ENCODE measurements at regions not wholly inside any gene's neighbourhood (a gene's known extent, or its start where the extent isn't known, plus 50 kb on each side); places are given as distances from the start of the nearest gene placed in this dataset.

DNA sequence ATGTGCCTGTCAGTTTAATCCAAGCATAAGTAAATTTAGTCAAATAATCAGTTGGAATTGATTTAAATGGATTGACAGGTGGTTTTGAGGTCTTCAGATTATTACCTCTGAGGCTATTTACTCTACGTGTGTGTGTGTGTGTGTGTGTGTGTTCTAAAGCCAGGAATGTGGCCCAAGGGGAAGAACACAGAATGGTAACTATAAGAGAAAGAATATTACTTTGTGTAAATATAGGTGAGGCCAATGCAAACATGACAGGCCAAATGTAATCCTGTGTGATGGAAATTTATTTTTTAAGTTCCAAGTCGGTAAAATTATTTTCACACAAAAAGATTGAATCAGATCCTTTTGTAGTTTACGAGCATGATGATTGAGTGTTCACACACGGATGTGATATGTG is 390.0 kb downstream of the PLK2 start:
- TF ChIP-seq, protein P1, sequence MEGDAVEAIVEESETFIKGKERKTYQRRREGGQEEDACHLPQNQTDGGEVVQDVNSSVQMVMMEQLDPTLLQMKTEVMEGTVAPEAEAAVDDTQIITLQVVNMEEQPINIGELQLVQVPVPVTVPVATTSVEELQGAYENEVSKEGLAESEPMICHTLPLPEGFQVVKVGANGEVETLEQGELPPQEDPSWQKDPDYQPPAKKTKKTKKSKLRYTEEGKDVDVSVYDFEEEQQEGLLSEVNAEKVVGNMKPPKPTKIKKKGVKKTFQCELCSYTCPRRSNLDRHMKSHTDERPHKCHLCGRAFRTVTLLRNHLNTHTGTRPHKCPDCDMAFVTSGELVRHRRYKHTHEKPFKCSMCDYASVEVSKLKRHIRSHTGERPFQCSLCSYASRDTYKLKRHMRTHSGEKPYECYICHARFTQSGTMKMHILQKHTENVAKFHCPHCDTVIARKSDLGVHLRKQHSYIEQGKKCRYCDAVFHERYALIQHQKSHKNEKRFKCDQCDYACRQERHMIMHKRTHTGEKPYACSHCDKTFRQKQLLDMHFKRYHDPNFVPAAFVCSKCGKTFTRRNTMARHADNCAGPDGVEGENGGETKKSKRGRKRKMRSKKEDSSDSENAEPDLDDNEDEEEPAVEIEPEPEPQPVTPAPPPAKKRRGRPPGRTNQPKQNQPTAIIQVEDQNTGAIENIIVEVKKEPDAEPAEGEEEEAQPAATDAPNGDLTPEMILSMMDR (IDR thresholded peaks at IDR 0.05) = no peak
- no peak for TF ChIP-seq POLR2A (IDR thresholded peaks at IDR 0.05)
